GM21423 (cell line): ENCODE measurements at regions not wholly inside any gene's neighbourhood (a gene's known extent, or its start where the extent isn't known, plus 50 kb on each side); places are given as distances from the start of the nearest gene placed in this dataset.

Source experiments
- ATAC-seq: cut with Tn5 transposase; IDR thresholded peaks from one replicate; pipeline ENCODE4 v1.9.1; 2021; ENCODE audit warnings: mild to moderate bottlenecking, moderate library complexity; ENCODE audit not compliant: unreplicated experiment

DNA sequence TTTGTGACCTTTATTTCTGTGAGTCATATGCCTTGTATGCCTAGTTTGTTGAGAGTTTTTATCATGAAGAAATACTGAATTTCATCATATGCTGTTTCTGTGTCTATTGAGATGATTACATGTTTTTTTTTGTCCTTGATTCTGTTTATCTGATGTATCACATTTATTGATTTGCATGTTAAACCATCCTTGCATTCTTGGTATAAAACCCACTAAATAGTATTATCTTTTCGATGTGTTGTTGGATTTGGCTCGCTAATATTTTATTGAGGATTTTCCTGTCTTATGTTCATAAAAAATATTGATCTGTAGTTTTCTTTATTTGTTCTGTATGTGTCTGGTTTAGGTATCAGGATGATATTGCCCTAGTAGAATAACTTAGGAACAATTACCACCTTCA lies 164.7 kb upstream of the CHRM3 start:
- ATAC-seq: no peak

- ATAC-seq: no peak
Measured at GRCh38 chr1:239219679-239220078, 166.7 kb upstream of the CHRM3 start.

DNA sequence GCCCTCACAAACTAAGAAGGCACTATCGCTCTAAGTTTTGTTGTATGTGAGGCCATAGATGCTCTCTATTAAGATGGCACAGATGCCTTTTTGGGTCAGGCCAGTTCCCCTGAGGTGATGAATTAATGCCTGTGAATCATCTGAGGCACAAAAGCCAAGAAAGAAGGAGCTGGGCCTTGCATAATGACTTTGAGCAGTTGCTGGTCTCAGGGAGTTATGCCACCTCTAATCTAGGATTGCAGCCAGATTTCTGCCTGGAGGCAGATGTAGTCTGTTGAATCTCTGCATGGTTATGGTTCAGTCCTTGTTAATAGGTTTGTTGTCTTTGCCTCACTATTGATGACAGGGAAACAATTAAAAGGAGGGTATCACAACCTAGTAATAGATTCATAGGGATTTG lies 168.1 kb upstream of the CHRM3 start:
- ATAC-seq: no peak

DNA sequence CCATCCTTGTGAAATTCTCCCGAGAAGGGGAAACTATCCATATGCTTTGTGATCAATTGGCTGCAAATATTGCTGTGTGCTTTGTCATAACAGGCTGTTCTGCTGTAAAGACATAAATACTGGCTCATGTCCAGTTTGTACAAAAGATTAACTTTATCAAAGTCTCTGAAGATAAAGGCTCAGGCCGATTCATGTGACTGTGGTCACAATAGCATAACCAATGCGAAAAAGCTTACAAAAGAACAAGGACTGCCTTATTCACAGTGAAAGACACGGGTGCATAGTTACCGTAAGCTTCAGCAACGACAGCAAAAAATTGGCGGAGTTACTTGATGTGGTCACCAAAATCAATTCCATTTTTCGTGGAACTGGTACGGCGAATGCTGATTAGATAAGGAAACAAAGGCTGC lies 173.6 kb upstream of the CHRM3 start:
- no peak for ATAC-seq

DNA sequence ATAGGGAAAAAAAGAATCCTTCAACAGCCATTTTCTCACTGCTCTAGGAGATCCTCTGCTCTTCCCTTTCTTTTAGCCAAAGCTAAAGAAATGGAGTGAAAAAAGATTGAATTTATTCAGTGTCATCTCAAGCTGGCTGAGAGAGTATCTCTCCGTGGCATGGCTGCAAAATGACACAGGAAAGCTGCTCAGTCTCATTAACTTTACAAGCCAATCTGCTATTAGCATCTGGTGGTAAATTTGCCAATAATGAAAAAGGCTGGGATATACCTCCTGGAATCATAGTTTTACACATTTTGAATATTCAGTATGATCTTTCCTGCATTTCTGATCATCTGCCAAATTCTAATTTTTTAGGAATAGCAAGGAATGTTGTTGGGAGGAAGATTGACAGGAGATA lies 176.8 kb upstream of the CHRM3 start:
- ATAC-seq: no peak

- ATAC-seq: no peak
Measured at GRCh38 chr1:239204401-239204800, 182.0 kb upstream of the CHRM3 start.

GRCh38 chr1:239197871-239198270 lies 188.5 kb upstream of the CHRM3 start:
- ATAC-seq: no peak

DNA sequence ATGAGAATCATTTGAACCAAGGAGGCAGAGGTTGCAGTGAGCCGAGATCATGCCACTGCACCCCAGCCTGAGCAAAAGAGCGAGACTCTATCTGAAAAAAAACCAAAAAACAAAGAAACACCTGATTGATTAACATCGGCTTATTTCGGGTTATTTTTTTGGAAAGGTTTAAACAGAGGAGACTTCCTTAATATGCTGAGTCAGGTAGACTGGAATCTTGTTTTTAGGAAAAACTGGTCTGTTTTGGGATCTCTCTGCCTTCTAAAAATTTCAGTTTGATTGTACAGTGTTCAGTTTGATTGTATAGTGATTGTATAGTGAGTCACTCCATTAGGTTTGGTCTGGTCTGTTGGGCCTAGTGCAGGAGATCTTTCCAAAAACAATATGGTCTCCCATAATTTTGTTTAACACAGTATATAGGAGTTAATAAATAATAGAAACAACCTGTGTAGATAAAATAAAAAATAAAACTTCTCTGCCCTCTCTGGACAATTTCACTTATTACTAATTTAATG lies 196.3 kb upstream of the CHRM3 start:
- ATAC-seq: no peak

- ATAC-seq: no peak
Measured at GRCh38 chr1:239186487-239186886, 199.9 kb upstream of the CHRM3 start.

DNA sequence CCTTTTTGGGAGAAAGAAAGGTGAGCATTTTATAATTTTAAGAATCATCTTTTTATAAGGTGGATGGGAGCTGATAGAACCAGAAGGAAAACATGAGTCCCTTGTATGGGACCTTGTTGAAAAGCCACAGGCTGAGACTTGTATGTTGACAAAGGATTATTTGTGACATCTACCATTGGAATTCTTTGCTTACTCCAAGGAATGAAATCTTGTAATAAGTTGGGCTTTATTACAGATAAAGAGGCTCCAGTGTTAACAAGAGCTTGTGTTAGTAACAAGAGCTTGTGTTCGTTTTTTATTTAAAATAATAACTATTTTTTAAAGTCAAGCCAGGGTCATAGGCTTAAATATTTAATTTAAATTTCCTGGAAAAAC lies 201.1 kb upstream of the CHRM3 start:
- ATAC-seq: no peak

- no peak for ATAC-seq
Measured at GRCh38 chr1:239184561-239185244, 201.7 kb upstream of the CHRM3 start.

- no peak for ATAC-seq
Measured at GRCh38 chr1:239178961-239179360, 207.4 kb upstream of the CHRM3 start.

DNA sequence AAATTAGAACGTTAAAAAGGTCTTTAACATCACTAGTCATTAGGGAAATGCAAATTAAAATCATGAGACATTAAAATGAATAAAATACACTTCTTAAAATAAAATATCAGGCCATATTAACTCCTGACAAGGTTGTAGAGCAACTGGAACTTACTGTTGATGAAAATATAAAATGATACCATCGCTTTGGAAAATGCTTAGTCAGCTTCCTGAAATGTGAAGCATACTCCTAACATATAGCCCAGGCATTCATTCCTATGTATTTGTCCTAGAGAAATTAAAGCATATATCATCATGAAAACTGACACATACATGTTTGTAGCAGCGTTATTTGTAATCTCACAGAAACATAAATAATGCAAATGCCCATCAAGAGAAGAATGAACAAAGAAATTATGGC lies 211.5 kb upstream of the CHRM3 start:
- ATAC-seq: no peak

DNA sequence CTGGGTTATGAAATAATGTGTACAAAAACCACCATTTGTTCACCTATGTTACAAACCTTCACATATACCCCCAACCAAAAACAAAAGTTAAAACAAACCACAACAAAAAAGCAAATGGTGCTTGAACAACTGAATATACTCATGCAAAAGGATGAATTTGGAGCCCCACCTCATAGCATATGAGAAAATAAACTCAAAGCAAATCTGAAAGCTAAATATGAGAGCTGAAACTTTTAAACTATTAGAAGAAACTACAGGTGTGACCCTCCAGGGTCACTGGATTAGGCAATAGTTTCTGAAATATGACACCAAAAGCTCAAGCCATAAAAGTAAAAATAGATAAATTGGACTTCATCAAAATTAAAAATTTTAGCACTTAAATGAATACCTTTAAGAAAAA lies 215.5 kb upstream of the CHRM3 start:
- ATAC-seq: no peak

- no peak for ATAC-seq
Measured at GRCh38 chr1:239169276-239169675, 217.1 kb upstream of the CHRM3 start.

DNA sequence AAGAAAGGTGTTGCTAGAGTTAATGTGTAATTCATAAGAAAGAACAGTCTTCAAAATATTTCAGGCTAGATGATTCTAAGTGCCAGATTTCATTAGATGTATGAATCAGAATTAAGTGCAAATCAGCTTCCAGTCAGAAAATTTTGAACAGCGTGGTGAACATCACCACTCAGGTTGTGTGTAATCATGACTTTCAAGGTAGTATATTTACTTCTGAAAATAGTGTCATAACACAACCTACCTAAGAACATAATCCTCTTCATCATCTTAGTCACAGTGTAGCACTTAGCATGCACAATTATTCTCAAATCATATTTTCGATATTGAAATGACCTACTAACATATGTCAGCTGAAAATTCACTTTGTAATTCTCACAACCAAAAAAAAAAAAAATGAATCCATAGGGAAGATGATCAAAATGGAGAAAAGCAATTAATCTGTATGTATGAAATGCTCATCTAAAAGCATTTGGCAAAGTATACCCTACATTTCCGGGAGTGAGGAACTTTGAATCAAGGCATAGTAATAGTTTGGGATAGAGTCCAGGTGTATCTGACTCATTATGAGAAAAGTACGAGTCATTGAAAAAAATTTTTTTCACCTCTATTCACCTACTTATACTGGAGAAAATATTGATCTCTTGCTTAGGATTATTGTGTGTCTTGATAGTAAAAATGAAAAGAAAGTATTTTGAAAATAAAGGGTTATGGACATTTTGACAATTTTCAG lies 221.8 kb upstream of the CHRM3 start:
- ATAC-seq: no peak

DNA sequence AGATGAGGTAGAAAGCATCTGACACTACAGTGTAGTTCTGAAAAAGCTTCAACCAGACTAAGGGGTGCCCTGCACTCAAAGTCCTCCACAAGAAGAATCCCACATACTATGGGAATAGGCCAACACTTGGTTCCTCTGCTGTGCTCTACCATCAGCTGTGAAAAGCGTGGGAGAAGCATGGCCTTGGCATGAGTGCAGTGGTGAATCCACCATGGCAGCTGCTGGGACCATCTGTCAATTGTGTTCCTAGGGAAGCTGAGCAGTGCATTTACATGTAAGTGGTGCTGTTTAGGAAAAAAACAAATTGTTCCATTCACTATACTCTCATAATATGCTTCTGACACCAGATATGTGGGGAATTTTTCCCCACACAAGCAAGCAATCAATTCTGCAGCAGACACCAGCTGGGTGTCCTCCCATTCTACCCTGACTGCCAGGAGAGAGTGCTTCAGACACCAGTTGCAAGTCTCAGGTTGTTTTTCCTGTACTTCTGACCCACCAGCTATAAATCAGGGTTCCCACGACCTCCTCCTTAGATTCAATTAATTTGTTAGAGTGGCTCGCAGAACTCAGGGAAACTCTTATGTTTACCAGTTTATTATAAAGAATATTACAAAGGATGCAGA lies 230.8 kb upstream of the CHRM3 start:
- ATAC-seq: no peak

DNA sequence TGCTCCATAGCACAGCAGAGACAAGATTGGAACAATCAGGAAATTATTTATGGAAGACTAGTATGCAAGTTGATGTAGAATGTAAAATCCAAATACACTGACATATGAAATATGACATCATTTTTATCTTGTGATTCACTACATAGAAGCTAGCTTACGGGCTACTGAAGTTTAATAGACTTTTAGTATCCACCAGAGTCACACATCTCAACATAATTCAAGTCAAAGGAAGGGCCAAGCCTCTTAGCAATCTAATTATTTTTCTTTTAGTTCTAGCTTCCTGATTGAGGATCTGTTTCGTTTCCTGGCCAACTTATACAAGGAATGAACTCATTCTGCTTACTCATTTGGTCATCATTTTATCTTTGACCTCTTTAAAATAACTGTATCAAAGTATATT lies 234.4 kb upstream of the CHRM3 start:
- no peak for ATAC-seq

DNA sequence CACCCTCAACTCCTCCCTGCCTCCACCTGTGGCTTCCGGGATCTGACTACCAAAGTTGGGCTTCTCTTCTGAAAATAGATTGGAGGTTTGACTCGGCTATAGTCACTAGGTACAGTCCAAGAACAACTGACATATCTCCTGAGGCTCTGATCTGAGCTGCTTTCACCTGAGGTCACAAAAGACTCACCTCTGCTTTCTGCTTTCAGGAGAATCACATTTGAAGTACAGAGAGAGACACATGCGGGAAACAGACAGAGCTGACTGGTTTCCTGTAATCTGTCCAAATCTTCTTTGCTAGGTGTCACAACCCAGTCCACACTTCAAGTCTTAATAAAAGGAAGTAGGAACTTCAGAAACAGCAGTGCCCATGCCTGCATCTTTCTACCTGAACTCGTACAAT lies 245.4 kb upstream of the CHRM3 start:
- no peak for ATAC-seq

DNA sequence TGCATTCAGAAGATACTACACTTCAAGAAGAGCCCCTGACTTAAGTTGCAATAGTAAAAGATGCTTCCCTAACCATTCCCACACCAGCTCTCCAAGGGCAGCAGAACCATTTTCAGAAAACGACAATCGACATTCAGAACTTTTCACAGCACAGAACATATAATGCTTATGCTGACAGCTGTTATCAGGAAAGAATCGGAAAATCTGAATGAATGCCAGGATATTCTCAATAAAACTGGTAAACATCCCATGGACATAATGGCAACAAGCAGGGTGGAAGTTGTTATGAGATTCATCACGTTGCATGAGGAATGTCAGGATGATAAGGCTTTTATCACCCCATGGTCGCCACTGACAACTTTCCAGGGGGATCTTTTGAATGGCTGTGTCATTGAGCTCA lies 246.6 kb upstream of the CHRM3 start:
- no peak for ATAC-seq

DNA sequence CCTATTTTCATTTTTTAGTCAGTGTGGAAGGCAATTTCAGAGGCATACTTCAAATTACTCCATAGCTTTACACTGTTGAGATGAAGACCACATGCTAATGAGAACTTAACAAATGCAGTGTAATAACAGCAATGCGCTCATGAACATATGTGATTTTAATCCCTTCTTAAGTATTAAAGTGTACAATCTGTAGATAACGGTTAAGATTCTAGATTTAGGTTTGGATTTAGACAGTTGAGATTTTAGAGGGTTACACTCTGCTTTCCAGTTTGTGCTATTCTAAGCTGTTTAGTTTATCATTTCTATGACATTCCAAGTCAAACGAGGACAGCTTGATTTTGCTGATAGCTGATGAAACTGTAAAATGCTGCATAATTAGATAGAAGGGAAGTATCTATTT lies 257.8 kb upstream of the CHRM3 start:
- ATAC-seq: no peak

DNA sequence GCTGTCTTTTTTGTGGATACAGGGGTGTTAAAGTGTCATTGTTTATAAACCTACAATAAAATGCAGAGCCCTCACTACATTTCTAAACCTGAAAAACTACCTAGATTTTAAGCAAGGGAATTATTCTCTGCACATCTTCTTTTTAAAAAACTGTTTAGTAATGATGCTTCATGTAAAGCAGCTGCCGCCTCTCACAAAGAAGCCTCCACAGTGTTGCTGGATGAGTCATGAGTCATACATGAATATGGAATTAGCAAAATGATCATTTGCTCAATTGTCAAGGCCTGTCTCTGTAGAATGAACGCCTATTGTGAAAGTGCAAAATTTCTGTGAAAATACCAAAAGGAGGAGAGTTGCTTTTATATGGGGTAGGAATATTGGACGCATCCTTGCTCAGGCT lies 259.5 kb upstream of the CHRM3 start:
- no peak for ATAC-seq
